ENCODE measurements at regions not wholly inside any gene's neighbourhood (a gene's known extent, or its start where the extent isn't known, plus 50 kb on each side); places are given as distances from the start of the nearest gene placed in this dataset.

DNA sequence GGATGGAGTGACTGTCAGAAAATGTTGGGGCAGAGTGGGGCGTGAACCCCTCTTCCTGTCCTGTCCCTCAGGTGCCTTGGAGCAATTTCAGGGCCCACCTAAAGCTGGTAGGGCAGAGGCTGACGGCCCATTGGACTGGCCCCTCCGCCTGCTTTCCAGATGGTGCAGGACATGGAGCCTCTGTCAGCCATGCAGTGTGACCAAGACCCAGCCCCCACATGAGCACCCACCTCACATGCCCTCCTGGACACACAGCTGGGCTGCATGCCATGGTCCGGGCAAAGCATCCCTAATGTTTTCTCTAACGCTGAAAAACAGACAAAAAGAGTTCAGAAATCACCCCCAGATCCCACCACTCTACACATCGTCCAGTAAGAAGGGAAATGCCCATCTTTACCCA, 51.3 kb upstream of the PSAP start:
- no peak for ATAC-seq
- no peaks in the 10 kb centered on the region for H3K27me3 ChIP-seq
- peaks cover 5% of the 10 kb centered on the region for H3K4me1 ChIP-seq
- intact Hi-C loops (cut with DNase I), result no loop called here
- H3K27ac ChIP-seq, result no peak overlapping the region
- no peaks in the 10 kb centered on the region for H3K9me3 ChIP-seq
- TF ChIP-seq, protein P1, sequence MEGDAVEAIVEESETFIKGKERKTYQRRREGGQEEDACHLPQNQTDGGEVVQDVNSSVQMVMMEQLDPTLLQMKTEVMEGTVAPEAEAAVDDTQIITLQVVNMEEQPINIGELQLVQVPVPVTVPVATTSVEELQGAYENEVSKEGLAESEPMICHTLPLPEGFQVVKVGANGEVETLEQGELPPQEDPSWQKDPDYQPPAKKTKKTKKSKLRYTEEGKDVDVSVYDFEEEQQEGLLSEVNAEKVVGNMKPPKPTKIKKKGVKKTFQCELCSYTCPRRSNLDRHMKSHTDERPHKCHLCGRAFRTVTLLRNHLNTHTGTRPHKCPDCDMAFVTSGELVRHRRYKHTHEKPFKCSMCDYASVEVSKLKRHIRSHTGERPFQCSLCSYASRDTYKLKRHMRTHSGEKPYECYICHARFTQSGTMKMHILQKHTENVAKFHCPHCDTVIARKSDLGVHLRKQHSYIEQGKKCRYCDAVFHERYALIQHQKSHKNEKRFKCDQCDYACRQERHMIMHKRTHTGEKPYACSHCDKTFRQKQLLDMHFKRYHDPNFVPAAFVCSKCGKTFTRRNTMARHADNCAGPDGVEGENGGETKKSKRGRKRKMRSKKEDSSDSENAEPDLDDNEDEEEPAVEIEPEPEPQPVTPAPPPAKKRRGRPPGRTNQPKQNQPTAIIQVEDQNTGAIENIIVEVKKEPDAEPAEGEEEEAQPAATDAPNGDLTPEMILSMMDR (IDR thresholded peaks at IDR 0.05), result no peak
- no peak overlapping the region for H3K4me3 ChIP-seq
- no peak for DNase-seq
- no peaks in the 10 kb centered on the region for H3K36me3 ChIP-seq

Data from upper lobe of right lung (tissue), 1 donor.